ENCODE measurements at regions not wholly inside any gene's neighbourhood (a gene's known extent, or its start where the extent isn't known, plus 50 kb on each side); places are given as distances from the start of the nearest gene placed in this dataset.

- TF ChIP-seq TAF1 (IDR thresholded peaks at IDR 0.05; ENCODE audit: low read depth) (no peak), REST (IDR thresholded peaks at IDR 0.05; ENCODE audit: low read depth) (no peak), EP300 (IDR thresholded peaks at IDR 0.05; ENCODE audit: borderline replicate concordance) (no peak), MAX (IDR thresholded peaks at IDR 0.05) (no peak), TEAD4 (IDR thresholded peaks at IDR 0.05) (no peak), CREB1 (IDR thresholded peaks at IDR 0.05; ENCODE audit: low read depth) (no peak), TCF12 (IDR thresholded peaks at IDR 0.05; ENCODE audit: low read depth) (no peak), EGR1 (IDR thresholded peaks at IDR 0.05) (no peak), RAD21 (IDR thresholded peaks at IDR 0.05; ENCODE audit: low read depth) (no peak), USF1 (IDR thresholded peaks at IDR 0.05) (no peak), CEBPB (IDR thresholded peaks at IDR 0.05) (no peak), YY1 (IDR thresholded peaks at IDR 0.05; ENCODE audit: low read depth) (no peak), FOXM1 (IDR thresholded peaks at IDR 0.05; ENCODE audit: borderline replicate concordance, low read depth) (no peak), NFIC (IDR thresholded peaks at IDR 0.05) (no peak)
These were observed 102.1 kb upstream of the FAT3 start for GRCh38 chr11:92122561-92122960.

Measured in Ishikawa (cell line).